ENCODE measurements at regions not wholly inside any gene's neighbourhood (a gene's known extent, or its start where the extent isn't known, plus 50 kb on each side); places are given as distances from the start of the nearest gene placed in this dataset.

GRCh38 chr4:41318839-41319530 lies 62.3 kb downstream of the UCHL1 start:
- H3K9me2 ChIP-seq (replicated peaks; ENCODE audit: insufficient read depth, low read length): no peaks in the 10 kb centered on the region

GRCh38 chr4:41319553-41319952 lies 62.8 kb downstream of the UCHL1 start:
- no peaks in the 10 kb centered on the region for H4K20me1 ChIP-seq (ENCODE audit: insufficient read depth, low read depth, low read length)
- H3K27ac ChIP-seq (ENCODE audit: low read length): no peak overlapping the region
- no peak overlapping the region for H3K9ac ChIP-seq (ENCODE audit: low read length)
- H3K4me2 ChIP-seq (ENCODE audit: low read depth, low read length, poor library complexity, severe bottlenecking): no peak overlapping the region
- H3K36me3 ChIP-seq (ENCODE audit: insufficient read depth, low read length): no peaks in the 10 kb centered on the region
- H3K4me1 ChIP-seq (ENCODE audit: low read length): no peaks in the 10 kb centered on the region
- no peak for DNase-seq
- H3K9me3 ChIP-seq (ENCODE audit: low read length): no peaks in the 10 kb centered on the region
- H3K79me2 ChIP-seq (ENCODE audit: low read length): no peaks in the 10 kb centered on the region
- H3K9me2 ChIP-seq (replicated peaks; ENCODE audit: insufficient read depth, low read length): no peaks in the 10 kb centered on the region
- H3K27me3 ChIP-seq (ENCODE audit: low read length): no peaks in the 10 kb centered on the region
- H3K4me3 ChIP-seq (ENCODE audit: low read length): no peak overlapping the region
- no peak overlapping the region for H2AFZ ChIP-seq (ENCODE audit: low read length)

More at GRCh38 chr4:41318839-41319530, 62.3 kb downstream of the UCHL1 start:
- H3K4me2 ChIP-seq (ENCODE audit: low read depth, low read length, poor library complexity, severe bottlenecking): no peak overlapping the region
- H3K4me3 ChIP-seq (ENCODE audit: low read length): no peak overlapping the region
- H3K9ac ChIP-seq (ENCODE audit: low read length): no peak overlapping the region
- no peaks in the 10 kb centered on the region for H3K79me2 ChIP-seq (ENCODE audit: low read length)
- no peaks in the 10 kb centered on the region for H3K27me3 ChIP-seq (ENCODE audit: low read length)
- no peak for DNase-seq
- no peak overlapping the region for H2AFZ ChIP-seq (ENCODE audit: low read length)
- H3K4me1 ChIP-seq (ENCODE audit: low read length): no peaks in the 10 kb centered on the region
- H4K20me1 ChIP-seq (ENCODE audit: insufficient read depth, low read depth, low read length): no peaks in the 10 kb centered on the region
- H3K9me3 ChIP-seq (ENCODE audit: low read length): no peaks in the 10 kb centered on the region
- H3K27ac ChIP-seq (ENCODE audit: low read length): no peak overlapping the region
- H3K36me3 ChIP-seq (ENCODE audit: insufficient read depth, low read length): no peaks in the 10 kb centered on the region

GRCh38 chr4:41320278-41320677 lies 63.5 kb downstream of the UCHL1 start:
- Histone ChIP-seq H3K79me2 (ENCODE audit: low read length) (no peaks in the 10 kb centered on the region), H3K4me3 (ENCODE audit: low read length) (no peak overlapping the region), H3K9me3 (ENCODE audit: low read length) (no peaks in the 10 kb centered on the region), H2AFZ (ENCODE audit: low read length) (no peak overlapping the region), H4K20me1 (ENCODE audit: insufficient read depth, low read depth, low read length) (no peaks in the 10 kb centered on the region), H3K9me2 (replicated peaks; ENCODE audit: insufficient read depth, low read length) (no peaks in the 10 kb centered on the region), H3K4me2 (ENCODE audit: low read depth, low read length, poor library complexity, severe bottlenecking) (no peak overlapping the region), H3K27ac (ENCODE audit: low read length) (no peak overlapping the region), H3K27me3 (ENCODE audit: low read length) (no peaks in the 10 kb centered on the region), H3K4me1 (ENCODE audit: low read length) (no peaks in the 10 kb centered on the region), H3K9ac (ENCODE audit: low read length) (no peak overlapping the region), H3K36me3 (ENCODE audit: insufficient read depth, low read length) (no peaks in the 10 kb centered on the region)
- DNase-seq: no peak

GRCh38 chr4:41320786-41321185 lies 64.1 kb downstream of the UCHL1 start:
- Histone ChIP-seq H3K36me3 (ENCODE audit: insufficient read depth, low read length) (no peaks in the 10 kb centered on the region), H3K9ac (ENCODE audit: low read length) (no peak overlapping the region), H3K4me1 (ENCODE audit: low read length) (no peaks in the 10 kb centered on the region), H4K20me1 (ENCODE audit: insufficient read depth, low read depth, low read length) (no peaks in the 10 kb centered on the region), H3K9me2 (replicated peaks; ENCODE audit: insufficient read depth, low read length) (no peaks in the 10 kb centered on the region), H3K9me3 (ENCODE audit: low read length) (no peaks in the 10 kb centered on the region), H2AFZ (ENCODE audit: low read length) (no peak overlapping the region), H3K27ac (ENCODE audit: low read length) (no peak overlapping the region), H3K79me2 (ENCODE audit: low read length) (no peaks in the 10 kb centered on the region), H3K4me3 (ENCODE audit: low read length) (no peak overlapping the region), H3K4me2 (ENCODE audit: low read depth, low read length, poor library complexity, severe bottlenecking) (no peak overlapping the region), H3K27me3 (ENCODE audit: low read length) (no peaks in the 10 kb centered on the region)
- no peak for DNase-seq

DNA sequence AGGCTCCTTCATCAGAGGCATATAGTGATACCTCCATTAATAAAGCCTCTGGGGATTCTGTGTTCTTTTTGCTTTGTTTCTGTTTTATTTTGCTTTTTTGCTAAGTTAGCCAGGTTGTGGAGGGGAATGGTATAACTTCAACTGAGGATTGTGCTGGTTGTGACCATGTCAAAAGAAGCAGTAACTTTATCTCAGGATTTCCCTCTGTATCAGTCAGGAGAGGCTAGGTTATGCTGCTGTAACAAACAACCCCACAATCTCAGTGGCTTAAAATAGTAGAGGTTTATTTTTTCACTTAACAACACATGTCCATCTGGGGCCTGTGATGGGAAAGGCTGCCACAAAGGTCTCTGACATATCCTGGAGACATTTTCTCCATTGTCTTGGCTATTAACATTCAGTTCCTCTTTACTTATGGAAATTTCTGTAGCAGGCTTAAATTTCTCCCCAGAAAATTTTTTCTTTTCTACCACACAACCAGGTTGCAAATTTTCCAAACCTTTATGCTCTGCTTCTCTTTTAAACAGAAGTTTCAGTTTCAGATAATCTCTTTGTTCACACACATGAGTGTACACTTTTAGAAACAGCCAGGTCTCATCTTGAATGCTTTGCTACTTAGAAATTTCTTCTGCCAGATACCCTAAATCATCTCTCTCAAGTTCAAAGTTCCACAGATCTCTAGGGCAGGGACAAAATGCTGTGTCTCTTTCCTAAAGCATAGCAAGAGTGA lies 64.7 kb downstream of the UCHL1 start:
- Histone ChIP-seq H4K20me1 (ENCODE audit: insufficient read depth, low read depth, low read length) (no peaks in the 10 kb centered on the region), H3K4me3 (ENCODE audit: low read length) (no peak overlapping the region), H3K4me1 (ENCODE audit: low read length) (no peaks in the 10 kb centered on the region), H3K79me2 (ENCODE audit: low read length) (no peaks in the 10 kb centered on the region), H3K9me2 (replicated peaks; ENCODE audit: insufficient read depth, low read length) (no peaks in the 10 kb centered on the region), H3K27ac (ENCODE audit: low read length) (no peak overlapping the region), H3K27me3 (ENCODE audit: low read length) (no peaks in the 10 kb centered on the region), H2AFZ (ENCODE audit: low read length) (no peak overlapping the region), H3K4me2 (ENCODE audit: low read depth, low read length, poor library complexity, severe bottlenecking) (no peak overlapping the region), H3K36me3 (ENCODE audit: insufficient read depth, low read length) (no peaks in the 10 kb centered on the region), H3K9me3 (ENCODE audit: low read length) (no peaks in the 10 kb centered on the region), H3K9ac (ENCODE audit: low read length) (no peak overlapping the region)
- DNase-seq: no peak

- H3K36me3 ChIP-seq (ENCODE audit: insufficient read depth, low read length): no peaks in the 10 kb centered on the region
- H3K27ac ChIP-seq (ENCODE audit: low read length): no peak overlapping the region
- H3K27me3 ChIP-seq (ENCODE audit: low read length): no peaks in the 10 kb centered on the region
- no peak overlapping the region for H3K9ac ChIP-seq (ENCODE audit: low read length)
- no peak overlapping the region for H3K4me2 ChIP-seq (ENCODE audit: low read depth, low read length, poor library complexity, severe bottlenecking)
- H3K4me3 ChIP-seq (ENCODE audit: low read length): no peak overlapping the region
- no peaks in the 10 kb centered on the region for H3K9me3 ChIP-seq (ENCODE audit: low read length)
- no peaks in the 10 kb centered on the region for H3K4me1 ChIP-seq (ENCODE audit: low read length)
- no peaks in the 10 kb centered on the region for H3K79me2 ChIP-seq (ENCODE audit: low read length)
- no peak for DNase-seq
- no peaks in the 10 kb centered on the region for H4K20me1 ChIP-seq (ENCODE audit: insufficient read depth, low read depth, low read length)
- no peak overlapping the region for H2AFZ ChIP-seq (ENCODE audit: low read length)
- no peaks in the 10 kb centered on the region for H3K9me2 ChIP-seq (replicated peaks; ENCODE audit: insufficient read depth, low read length)
Measured at GRCh38 chr4:41322617-41323016, 65.9 kb downstream of the UCHL1 start.

- H3K79me2 ChIP-seq (ENCODE audit: low read length): no peaks in the 10 kb centered on the region
- no peaks in the 10 kb centered on the region for H3K27me3 ChIP-seq (ENCODE audit: low read length)
- no peak overlapping the region for H3K4me3 ChIP-seq (ENCODE audit: low read length)
- H3K4me2 ChIP-seq (ENCODE audit: low read depth, low read length, poor library complexity, severe bottlenecking): no peak overlapping the region
- H3K9me3 ChIP-seq (ENCODE audit: low read length): no peaks in the 10 kb centered on the region
- H4K20me1 ChIP-seq (ENCODE audit: insufficient read depth, low read depth, low read length): no peaks in the 10 kb centered on the region
- H3K9ac ChIP-seq (ENCODE audit: low read length): no peak overlapping the region
- H3K36me3 ChIP-seq (ENCODE audit: insufficient read depth, low read length): no peaks in the 10 kb centered on the region
- H2AFZ ChIP-seq (ENCODE audit: low read length): no peak overlapping the region
- no peaks in the 10 kb centered on the region for H3K4me1 ChIP-seq (ENCODE audit: low read length)
- no peak overlapping the region for H3K27ac ChIP-seq (ENCODE audit: low read length)
- DNase-seq: no peak
- no peaks in the 10 kb centered on the region for H3K9me2 ChIP-seq (replicated peaks; ENCODE audit: insufficient read depth, low read length)
Measured at GRCh38 chr4:41323179-41323578, 66.5 kb downstream of the UCHL1 start.

GRCh38 chr4:41323706-41324105 lies 67.0 kb downstream of the UCHL1 start:
- Histone ChIP-seq H3K9ac (ENCODE audit: low read length) (no peak overlapping the region), H3K9me3 (ENCODE audit: low read length) (no peaks in the 10 kb centered on the region), H3K4me2 (ENCODE audit: low read depth, low read length, poor library complexity, severe bottlenecking) (no peak overlapping the region), H3K36me3 (ENCODE audit: insufficient read depth, low read length) (no peaks in the 10 kb centered on the region), H3K27me3 (ENCODE audit: low read length) (no peaks in the 10 kb centered on the region), H3K4me3 (ENCODE audit: low read length) (no peak overlapping the region), H3K79me2 (ENCODE audit: low read length) (no peaks in the 10 kb centered on the region), H3K9me2 (replicated peaks; ENCODE audit: insufficient read depth, low read length) (0 out of 2 replicates have a peak, but pooled peaks cover 3% of the 10 kb centered on the region), H3K4me1 (ENCODE audit: low read length) (no peaks in the 10 kb centered on the region), H4K20me1 (ENCODE audit: insufficient read depth, low read depth, low read length) (no peaks in the 10 kb centered on the region), H2AFZ (ENCODE audit: low read length) (no peak overlapping the region), H3K27ac (ENCODE audit: low read length) (no peak overlapping the region)
- no peak for DNase-seq
